Skin of body (tissue), 1 donor: ENCODE measurements at regions not wholly inside any gene's neighbourhood (a gene's known extent, or its start where the extent isn't known, plus 50 kb on each side); places are given as distances from the start of the nearest gene placed in this dataset.
"Not testable (repeated sequence)": the region's sequence is repeated elsewhere in the genome, so short reads cannot be mapped to it uniquely, and the experiment has no call there.

Source experiments
- DNase-seq: peaks from one replicate; lab custom pipeline; 2025; lab: John Stamatoyannopoulos, UW

DNA sequence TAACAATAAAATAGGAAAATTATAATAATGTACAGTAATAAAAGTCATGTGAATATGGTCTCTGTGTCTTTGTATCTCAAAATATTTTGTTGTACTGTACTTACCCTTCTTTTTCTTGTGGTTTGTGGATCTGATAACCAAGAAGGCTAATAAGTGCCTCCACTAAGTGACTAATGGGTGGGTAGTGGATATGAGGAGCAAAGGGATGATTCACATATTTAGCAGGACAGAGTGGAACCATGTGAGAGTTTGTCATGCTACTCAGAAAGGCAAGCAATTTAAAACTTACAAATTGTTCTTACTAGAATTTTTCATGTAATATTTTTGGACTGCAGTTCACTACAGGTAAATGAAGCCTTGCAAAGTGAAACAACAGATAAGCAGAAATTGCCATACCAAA is 1241.2 kb upstream of the CDH2 start:
- no peak for DNase-seq

DNA sequence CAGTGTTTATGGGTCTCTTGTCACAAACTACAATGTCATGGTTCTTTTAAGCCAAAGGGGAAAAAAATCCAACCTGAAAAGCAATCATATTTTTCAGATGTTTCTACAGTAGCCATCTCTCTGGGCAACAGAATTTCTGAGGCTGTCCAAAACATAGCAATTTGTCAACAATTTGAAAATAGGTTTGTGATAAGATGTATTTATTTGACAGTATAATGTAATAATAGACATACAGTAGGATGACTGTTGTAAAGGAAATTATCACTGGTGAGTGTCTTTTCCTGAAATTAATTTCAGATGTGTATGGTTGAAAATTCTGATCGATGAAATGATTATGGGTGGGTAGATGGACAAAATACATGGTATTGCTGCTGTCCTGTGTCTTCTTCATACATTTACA is 1230.1 kb upstream of the CDH2 start:
- DNase-seq = no peak

- DNase-seq = no peak
Measured at GRCh38 chr18:29397536-29397935, 1220.6 kb upstream of the CDH2 start.

GRCh38 chr18:29383311-29384273 is 1206.7 kb upstream of the CDH2 start:
- no peak for DNase-seq

DNA sequence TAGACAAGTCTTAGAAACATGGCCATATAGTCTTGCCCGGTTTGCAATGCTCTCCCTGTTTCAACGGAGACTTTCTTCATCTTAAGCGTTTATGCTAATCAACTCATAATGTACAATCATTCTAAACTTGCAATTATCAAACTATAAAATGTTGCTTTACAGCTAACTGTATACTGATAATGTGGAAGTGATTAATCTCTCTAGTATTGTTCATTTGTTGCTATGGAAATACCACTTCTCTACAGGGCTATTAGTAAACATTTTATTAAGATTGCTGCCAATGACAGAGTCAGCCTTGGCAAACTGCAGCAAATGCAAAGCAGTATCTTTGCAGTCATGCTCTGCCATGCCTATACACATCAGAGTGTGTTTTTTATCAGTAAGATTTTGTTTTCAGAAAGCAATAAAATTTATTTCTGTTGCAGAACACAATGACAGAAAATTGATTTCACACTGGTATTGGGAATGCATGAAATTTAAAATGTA is 1201.8 kb upstream of the CDH2 start:
- DNase-seq = no peak

DNA sequence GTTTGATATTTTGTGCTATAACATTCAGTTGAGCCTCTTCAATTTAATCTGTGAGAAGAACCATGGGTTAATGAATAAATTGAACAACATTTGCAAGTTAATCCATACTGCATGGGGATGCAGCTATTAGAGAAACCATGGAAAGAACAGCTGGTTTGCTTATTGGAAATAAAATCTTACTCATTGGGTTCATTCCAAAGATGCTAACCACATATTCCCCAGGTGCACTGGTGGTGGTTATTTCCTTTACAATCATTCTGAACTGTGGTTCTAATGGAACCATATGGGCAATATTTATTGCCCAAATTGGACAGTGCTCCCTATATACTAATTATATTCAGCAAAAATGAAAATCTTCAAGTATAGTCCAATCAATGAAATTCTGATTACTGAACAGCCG is 1200.4 kb upstream of the CDH2 start:
- DNase-seq = no peak

DNA sequence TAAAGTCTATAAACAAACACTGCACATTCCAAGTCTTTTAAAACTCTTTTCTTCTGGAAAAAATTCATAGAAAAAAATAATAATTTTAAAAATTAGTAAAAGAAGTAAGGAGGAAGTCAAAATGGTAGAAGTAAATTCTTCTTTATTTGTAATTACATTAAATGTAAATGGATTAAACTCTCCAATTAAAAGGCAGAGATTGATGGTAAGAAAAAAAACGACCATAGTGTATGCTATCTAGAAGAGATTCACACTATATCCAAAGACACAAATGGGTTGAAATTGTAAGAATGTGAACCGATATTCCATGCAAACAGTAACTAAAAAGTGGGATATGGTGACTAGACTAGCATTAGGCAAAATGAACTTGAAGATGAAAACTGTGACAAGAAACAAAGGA is 1196.1 kb upstream of the CDH2 start:
- no peak for DNase-seq

DNA sequence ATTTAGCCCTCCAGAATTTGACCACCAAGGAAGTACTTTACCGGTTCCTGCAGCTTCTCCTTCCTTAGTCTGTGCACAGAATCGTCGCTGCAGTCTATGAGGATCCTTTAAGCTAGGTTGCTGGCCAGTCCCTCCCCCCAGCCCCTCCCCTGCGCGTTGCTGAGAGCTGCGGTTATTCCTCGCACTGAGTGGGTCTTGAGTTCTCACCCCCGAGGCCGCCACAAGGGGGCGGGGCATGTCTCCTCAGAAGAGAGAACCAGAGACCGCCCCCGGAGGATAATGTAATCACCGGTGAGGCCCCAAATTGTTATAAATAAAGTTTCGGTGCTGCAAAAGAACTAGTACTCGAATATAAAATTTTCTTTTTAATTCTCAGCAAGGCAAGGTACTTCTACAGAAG is 1184.9 kb upstream of the CDH2 start:
- no peak for DNase-seq

- not testable (repeated sequence) for DNase-seq
Measured at GRCh38 chr18:29360659-29361058, 1183.7 kb upstream of the CDH2 start.

DNA sequence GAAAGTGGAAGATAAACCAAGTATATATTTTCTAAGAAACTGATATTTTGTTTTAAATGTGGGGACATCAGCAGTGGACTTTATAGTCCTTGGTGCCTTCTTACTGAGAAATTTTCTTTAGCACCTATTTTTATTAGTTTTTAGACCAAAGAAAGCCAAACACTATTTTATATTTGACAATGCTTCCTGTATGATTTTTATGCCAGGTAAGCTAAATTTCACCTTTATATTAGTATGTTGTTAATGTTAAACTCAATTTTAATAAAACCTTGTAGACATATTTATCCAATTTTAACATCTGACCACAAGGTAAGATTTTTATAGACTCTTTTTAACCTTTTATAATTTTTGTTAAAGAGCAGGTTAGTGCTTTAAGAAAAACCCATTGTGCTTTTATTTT is 1182.3 kb upstream of the CDH2 start:
- DNase-seq = not testable (repeated sequence)

- no peak for DNase-seq
Measured at GRCh38 chr18:29351171-29351570, 1174.2 kb upstream of the CDH2 start.

DNA sequence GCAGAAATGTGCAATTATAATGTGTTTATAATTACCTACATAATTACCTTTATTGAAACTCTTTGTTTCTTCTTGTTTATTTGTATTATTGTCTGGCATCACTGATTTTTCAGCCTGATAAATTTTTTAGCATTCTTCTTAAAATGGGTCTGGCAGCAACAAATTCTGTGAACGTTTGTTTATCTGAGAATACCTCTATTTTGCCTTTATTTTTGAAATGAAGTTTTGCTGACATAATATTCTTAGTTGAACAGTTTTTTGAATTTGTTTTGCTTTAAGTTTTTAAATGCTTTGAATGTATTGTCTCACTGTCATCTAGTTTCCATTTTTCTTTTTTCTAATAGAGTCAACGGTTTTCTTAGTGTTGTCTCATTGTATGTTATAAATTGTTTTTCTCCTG is 1152.0 kb upstream of the CDH2 start:
- no peak for DNase-seq

GRCh38 chr18:29326214-29326613 is 1149.3 kb upstream of the CDH2 start:
- DNase-seq = no peak

GRCh38 chr18:29321561-29321960 is 1144.6 kb upstream of the CDH2 start:
- no peak for DNase-seq

- DNase-seq = no peak
Measured at GRCh38 chr18:29313312-29313711, 1136.4 kb upstream of the CDH2 start.

GRCh38 chr18:29311580-29311979 is 1134.7 kb upstream of the CDH2 start:
- DNase-seq = no peak

GRCh38 chr18:29309366-29309765 is 1132.4 kb upstream of the CDH2 start:
- DNase-seq = no peak

DNA sequence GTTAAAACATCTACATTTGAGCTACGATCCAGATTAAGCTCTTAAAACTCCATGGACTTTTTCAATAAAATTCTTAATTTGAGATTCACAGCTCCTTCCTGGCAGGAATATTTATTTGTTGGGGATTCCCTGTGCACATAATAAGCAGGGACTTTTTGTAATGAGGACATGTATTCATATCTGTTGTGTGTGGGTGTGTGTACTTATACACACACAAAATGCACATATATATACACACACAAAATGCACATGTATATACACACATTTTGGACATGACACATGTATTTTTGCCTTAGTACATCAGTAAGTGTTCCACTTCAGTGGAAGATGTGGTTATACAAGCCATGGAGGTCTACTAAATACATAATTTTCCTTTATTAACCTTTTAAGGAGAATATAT is 1131.1 kb upstream of the CDH2 start:
- no peak for DNase-seq

GRCh38 chr18:29307231-29307630 is 1130.3 kb upstream of the CDH2 start:
- no peak for DNase-seq

DNA sequence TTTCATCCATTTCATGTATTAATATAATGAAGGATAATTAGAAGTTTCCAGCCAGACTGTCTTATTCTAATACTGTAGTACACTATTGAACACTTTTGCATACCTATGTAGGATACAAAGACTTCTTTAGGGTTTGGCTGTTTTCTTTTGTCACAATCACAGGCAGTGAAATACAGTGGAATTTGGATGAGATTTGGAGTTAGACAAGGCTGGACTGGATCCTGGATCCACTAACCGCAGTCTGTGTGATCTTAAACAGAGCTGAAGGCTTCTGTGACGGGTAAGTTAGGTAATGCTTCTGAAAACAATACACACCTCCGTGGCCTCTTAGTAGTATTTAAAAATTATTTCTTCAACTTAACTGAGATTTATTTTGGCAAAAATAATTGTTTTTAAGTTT is 1128.6 kb upstream of the CDH2 start:
- no peak for DNase-seq

- DNase-seq = no peak
Measured at GRCh38 chr18:29301048-29301447, 1124.1 kb upstream of the CDH2 start.

- DNase-seq = no peak
Measured at GRCh38 chr18:29285471-29285870, 1108.5 kb upstream of the CDH2 start.

- no peak for DNase-seq
Measured at GRCh38 chr18:29271501-29271900, 1094.6 kb upstream of the CDH2 start.
